Anterior cingulate cortex (tissue), 58 donors: ENCODE measurements at regions not wholly inside any gene's neighbourhood (a gene's known extent, or its start where the extent isn't known, plus 50 kb on each side); places are given as distances from the start of the nearest gene placed in this dataset.
"Not testable (repeated sequence)": the region's sequence is repeated elsewhere in the genome, so short reads cannot be mapped to it uniquely, and the experiment has no call there.

Experiments
- DNase-seq, 58 donors: peaks; one replicate each; lab custom pipeline; 2025; lab: John Stamatoyannopoulos, UW

GRCh38 chr17:20840987-20841865 is 201.6 kb downstream of the USP22 start:
- DNase-seq: not testable (repeated sequence)

DNA sequence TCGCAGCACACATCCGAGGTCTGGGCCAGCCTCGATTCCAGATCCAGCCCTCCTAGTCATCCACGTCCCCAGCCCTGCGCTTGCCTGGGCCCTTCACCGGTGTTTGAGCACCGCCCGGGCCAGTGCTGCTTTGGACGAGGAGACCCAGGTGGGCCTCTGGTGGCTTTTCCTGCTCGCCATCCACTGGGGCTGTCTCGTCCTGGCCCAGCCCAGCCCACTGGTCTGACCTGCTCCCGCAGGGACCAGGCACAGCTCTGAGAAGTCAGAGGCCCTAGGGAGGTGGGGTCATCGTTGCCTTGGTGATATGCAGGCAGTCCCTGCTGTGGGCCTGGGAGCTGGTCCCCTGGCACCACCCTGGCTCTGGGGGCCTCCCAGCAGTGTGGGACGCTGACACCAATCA is 200.8 kb downstream of the USP22 start:
- not testable (repeated sequence) for DNase-seq

DNA sequence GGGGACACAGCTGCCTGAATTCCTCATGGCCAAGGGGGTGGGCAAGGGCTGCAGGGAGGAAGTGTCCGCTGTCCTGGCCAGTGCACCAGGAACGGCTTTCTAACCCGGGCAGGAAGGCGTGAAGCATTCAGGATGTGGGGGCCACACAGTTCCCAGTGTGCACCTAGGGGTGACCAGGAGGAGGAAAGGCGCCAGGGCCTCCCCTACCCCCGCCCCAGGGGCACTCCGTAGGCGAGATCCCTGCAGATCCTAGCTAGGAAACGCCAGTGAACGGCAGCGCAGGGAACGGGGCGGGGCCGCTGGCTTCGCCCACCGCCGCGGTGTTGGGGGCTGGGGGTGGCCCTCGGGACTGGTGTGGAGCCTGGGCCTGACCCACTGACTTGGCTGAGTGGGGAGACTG is 199.6 kb downstream of the USP22 start:
- DNase-seq: not testable (repeated sequence)

DNA sequence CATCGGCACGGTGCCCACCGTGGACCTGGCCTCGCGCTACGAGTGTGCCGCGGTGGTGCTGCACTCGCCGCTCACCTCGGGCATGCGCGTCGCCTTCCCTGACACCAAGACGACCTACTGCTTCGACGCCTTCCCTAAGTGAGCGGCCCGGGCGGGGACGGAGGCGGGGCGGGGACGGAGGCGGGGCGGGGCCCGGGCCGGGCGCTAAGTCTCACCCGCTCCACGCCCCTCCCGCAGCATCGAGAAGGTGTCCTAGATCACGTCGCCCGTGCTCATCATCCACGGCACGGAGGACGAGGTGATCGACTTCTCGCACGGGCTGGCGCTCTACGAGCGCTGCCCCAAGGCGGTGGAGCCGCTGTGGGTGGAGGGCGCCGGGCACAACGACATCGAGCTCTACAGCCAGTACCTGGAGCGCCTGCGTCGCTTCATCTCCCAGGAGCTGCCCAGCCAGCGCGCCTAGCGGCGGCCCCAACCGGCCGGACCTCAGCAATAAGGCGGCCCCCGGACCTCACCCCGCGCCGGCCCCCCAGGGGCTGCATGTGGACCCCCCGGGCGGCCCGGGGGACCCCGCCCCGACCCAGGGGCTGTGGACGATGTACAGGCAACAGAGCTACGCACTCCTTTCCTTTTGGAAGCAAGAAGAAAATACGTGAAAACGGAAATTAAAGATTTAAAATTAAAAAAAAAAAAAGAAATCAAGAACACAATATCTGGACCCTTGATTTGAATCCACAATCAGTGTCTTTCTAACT is 198.8 kb downstream of the USP22 start:
- DNase-seq: not testable (repeated sequence)

GRCh38 chr17:20848869-20849443 is 193.9 kb downstream of the USP22 start:
- DNase-seq: not testable (repeated sequence)

- not testable (repeated sequence) for DNase-seq
These were observed 191.1 kb downstream of the USP22 start for GRCh38 chr17:20851591-20852238.

- DNase-seq: peak in 17 of 58 donors; percentile 10 to 62 (median 40)
These were observed 190.4 kb downstream of the USP22 start for GRCh38 chr17:20852239-20852989.

DNA sequence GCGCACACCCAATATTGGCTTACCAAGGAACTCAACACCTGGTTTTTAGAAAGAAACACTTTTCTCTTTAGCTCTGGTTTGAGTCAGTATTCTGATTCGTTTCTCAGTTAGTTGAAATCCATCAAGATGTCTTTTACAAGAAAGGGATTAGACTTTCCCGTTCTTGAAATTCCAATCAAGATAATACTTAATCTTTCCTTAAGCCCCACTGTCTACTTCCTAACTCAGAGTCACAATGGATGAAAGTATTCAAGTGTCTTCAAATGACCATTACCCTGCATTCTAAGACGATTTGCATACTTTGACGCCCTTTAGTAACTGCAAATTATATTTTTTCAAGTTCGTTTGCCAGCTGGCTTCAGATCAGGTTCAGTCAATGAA is 189.8 kb downstream of the USP22 start:
- DNase-seq: no peak

DNA sequence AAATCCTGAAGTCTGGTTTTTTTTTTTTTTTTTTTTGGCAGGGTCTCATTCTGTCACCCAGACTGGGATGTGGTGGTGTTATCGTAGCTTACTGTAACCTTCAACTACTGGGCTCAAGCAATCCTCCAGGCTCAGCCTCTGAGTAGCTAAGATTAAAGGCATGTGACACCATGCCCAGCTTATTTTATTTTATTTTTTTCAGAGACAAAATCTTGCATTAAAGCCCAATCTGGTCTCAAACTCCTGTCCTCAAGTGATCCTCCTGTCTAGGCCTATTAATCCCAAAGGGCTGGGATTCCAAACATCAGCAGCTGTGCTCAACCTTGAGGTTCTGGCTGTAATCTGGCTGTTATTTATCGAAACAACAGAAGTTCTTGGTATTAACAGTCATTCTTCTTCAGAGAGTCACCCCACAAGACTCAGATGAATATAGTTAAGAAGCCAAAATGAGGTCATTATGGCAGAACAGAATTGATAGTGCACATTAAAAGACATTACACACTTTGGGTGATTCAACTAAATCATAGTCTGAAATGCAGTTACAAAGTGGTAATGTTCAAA is 186.8 kb downstream of the USP22 start:
- DNase-seq: not testable (repeated sequence)

GRCh38 chr17:20866444-20867209 is 176.2 kb downstream of the USP22 start:
- not testable (repeated sequence) for DNase-seq

DNA sequence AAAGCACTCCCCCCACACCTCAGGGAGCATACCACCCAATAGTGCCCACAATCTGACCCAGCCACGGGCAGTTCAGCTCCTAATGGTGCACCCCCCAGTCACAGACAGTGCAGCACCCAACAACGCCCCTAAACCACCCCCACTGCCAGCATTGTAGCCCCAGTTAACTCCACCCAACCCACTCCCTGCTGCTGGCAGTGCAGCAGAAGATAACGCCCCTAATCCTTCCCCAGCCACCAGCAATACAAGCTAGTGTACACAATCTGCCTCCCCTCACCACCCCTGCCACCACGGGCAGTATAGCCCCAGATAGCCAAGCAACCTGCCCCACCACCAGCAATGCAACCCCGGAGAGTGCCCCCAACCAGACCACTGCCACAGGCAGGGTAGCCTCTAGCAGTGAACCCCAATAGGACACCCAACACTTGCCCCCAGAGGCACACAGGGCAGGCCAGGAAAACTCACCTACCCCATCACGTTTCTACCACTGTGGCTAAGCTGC is 175.3 kb downstream of the USP22 start:
- DNase-seq: not testable (repeated sequence)

- not testable (repeated sequence) for DNase-seq
These were observed 174.7 kb downstream of the USP22 start for GRCh38 chr17:20867938-20868661.

GRCh38 chr17:20868662-20869007 is 174.2 kb downstream of the USP22 start:
- not testable (repeated sequence) for DNase-seq

GRCh38 chr17:20873173-20873572 is 169.6 kb downstream of the USP22 start:
- DNase-seq: not testable (repeated sequence)

GRCh38 chr17:20873688-20874328 is 169.0 kb downstream of the USP22 start:
- not testable (repeated sequence) for DNase-seq

DNA sequence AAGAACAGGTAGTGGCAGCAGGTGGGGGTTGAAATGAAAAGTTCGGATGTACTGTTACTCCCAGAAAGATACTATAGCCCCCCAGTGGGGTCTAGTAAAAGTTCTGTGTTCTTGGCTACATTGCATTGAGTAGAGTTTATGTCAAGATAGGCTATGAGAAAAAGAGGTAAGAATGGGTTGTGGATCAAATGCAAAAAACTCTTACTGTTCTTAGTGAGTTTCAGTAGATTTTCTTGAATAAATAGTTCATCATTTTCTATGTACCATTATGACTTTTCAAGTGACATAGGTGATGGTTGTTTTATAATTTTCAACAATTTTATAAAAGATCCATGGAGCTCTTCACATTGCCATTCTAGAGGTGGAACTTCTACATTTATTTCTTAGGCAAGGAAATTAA is 165.4 kb downstream of the USP22 start:
- not testable (repeated sequence) for DNase-seq

DNA sequence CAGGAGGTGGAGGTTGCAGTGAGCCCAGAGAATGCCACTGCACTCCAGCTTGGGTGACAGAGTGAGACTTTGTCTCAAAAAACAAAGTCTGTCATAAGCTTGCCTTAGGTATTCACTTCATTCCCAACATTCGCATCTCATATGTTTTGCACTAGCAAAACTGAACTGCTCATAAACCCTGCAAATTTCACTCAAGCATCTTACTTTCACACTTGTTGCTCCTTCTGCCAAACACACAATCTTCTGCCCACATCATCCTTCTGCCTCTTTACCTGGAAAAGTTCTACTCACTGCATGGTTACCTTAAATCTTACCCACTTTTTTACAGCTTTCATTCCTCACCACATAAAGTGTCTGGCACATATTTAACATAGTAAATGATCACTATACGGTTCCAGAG is 152.5 kb downstream of the USP22 start:
- no peak for DNase-seq
